GM18868 (cell line): ENCODE measurements at regions not wholly inside any gene's neighbourhood (a gene's known extent, or its start where the extent isn't known, plus 50 kb on each side); places are given as distances from the start of the nearest gene placed in this dataset.
"Not testable (repeated sequence)": the region's sequence is repeated elsewhere in the genome, so short reads cannot be mapped to it uniquely, and the experiment has no call there.

Experiments used
- ATAC-seq: cut with Tn5 transposase; IDR thresholded peaks from one replicate; pipeline ENCODE4 v1.9.1; 2021; ENCODE audit warnings: mild to moderate bottlenecking, moderate library complexity; ENCODE audit not compliant: unreplicated experiment

DNA sequence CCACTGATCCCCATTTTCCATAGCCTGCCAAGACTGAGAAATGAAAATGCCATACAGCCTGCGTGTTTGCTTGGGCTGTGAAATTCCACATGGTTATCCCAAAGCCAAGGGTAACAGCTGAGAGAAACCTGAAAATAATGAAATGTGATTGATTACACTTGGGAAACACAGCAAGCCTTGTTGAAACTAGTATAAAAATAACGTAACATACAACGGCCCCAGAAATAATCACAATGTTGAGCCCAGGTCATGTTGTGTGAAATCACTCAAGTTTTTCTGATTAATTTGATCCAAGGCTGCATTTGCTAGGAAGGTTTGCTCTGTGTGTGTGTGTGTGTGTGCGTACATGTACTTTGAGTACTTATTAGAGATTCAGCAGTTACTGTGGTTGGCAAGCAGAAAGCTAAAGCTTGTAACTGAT, 269.0 kb downstream of the OXSM start:
- ATAC-seq = no peak

- ATAC-seq = no peak
These were observed 272.1 kb downstream of the OXSM start for GRCh38 chr3:26061947-26062346.

DNA sequence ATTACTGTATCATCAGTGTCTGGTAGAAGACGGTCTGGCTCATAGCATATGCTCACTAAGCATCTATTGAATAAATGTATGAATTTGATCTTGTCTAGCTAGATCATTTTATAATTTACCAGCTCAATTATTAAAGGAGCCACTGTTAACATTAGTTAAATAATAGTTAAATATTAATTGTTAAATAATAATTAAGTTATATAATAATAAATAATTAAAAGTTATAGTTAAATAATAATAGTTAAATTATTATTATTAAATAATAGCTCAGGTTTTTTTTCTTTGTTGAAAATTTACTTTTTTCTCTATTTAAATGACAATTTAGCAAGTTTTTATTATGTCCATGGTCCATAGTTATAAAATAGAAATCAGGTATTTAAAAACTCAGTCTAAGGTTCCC, 274.4 kb downstream of the OXSM start:
- no peak for ATAC-seq

GRCh38 chr3:26068890-26069289, 279.0 kb downstream of the OXSM start:
- ATAC-seq = no peak

DNA sequence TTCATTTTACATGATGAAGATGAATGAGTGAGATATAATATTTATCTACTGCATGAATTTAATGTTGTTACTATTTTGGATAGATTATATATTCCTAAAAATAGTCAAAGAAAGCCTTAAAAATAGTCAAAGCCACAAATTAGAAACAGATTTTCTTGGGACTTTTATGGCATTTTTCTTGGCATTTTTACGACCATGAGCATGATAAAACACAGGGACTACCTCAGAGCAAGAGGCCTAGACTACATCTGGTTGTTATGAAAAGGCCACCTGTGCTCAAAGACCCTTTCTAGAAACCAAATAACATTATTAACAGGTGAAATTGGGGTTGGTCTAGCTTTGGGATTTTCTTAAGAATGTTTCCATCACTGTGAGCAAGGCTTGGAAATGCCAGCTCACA, 281.0 kb downstream of the OXSM start:
- no peak for ATAC-seq

GRCh38 chr3:26074080-26074479, 284.2 kb downstream of the OXSM start:
- no peak for ATAC-seq

DNA sequence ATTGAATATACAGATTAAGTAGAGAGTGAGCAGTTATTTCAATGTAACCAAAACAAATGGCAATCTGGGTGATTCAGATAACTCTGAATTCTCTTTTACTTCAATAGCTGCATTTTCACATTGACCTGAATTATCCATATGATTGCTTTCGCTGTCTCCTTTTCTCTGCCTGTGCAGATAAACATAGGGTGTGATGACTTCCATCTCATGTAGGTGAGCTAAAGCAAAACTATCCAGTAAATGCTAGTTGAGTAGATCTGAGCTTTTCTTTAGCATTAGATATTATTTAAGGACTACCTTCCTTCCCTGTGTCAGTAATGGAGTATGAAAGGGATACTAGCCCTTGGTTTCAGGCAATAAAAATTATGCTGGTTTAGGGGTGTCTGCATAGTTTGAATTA, 288.6 kb downstream of the OXSM start:
- no peak for ATAC-seq

DNA sequence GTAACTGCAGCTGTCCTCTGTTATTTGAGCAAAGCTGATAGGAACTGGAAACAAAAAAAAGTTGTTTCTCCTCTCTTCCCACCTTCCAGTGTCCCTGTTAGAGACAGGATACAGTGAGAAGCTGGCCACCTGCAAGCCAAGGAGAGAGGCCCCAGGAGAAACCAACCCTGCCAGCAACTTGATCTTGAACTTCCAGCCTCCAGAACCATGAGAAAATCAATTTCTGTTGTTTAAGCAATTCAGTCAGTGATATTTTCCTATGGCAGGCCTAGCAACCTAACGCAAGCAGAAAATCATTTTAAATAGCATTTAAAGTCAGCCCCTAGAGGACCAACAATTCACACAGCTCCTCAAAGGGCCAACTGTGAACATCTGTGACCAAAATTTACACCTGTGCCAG, 291.3 kb downstream of the OXSM start:
- no peak for ATAC-seq

GRCh38 chr3:26081806-26082205, 291.9 kb downstream of the OXSM start:
- no peak for ATAC-seq

DNA sequence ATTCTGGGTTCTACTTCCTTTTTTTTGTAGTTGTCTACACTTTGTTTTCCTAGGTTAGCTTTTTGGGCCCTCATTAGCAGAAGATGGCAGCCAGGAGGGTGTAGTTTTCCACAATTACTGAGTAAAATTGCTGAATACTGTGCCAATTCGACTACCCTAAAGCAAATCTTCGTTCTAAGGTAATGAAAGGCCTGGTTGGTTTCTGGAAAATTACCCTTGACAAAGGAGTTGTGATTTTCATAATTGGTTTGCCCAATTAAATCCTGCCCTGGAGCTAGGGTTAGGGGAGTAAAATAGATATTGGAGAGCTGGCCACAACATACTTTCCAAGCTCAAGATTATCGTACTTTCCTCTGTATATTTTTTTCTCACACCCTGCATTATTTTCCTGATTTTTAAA, 293.0 kb downstream of the OXSM start:
- ATAC-seq = no peak

GRCh38 chr3:26084629-26085028, 294.7 kb downstream of the OXSM start:
- ATAC-seq = no peak

DNA sequence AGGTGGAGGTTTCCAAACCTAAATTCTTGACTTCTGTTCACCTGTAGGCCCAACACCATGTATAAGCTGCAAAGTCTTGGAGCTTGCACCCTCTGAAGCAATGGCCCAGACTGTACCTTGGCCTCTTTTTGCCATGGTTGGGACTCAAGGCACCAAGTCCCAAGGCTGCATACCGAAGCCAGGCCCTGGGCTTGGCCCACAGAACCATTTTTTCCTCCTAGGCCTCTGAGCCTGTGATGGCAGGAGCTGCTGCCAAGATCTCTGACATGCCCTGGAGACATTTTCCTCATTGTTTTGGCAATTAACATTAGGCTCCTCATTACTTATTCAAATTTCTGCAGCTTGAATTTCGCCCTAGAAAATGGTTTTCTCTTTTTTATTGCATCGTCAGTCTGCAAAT, 297.9 kb downstream of the OXSM start:
- no peak for ATAC-seq

DNA sequence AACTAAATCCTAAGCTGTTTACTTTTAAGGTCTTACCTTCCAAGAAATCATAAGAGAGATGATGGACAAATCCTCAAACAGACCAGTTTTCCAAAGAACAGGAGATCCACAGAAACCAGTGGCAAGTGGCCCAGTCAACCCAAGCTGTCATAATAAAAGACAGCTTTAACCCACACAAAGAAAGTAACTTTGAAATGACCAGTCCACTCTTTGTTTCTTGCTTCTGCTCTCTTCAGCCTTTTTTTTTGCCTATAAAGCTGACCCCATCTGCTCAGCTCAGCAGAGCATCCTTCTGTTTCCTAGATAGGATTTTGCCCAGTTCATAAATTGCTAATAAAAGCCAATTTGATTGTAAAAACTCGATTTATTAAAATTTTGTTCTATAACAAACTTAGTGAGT, 299.4 kb downstream of the OXSM start:
- ATAC-seq = no peak

- ATAC-seq = no peak
These were observed 300.7 kb downstream of the OXSM start for GRCh38 chr3:26090589-26090988.

DNA sequence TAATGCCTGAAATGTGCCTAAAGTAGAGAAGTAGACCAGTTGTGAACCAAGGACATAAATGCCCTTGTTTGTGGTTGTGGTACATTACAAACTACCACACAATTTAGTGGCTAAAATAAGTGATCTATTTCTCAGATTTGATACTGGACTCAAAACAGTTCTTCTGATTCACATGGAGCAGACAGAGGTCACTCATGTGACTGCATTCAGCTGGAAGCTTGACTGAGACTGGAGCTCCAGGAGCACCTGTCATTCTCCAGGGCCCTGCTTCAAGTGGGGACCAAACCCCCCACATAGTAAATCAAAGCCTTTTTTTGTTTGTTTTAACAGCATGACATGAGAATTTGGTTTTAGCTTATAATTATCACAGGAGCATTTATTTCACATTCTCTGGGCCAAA, 301.2 kb downstream of the OXSM start:
- no peak for ATAC-seq

DNA sequence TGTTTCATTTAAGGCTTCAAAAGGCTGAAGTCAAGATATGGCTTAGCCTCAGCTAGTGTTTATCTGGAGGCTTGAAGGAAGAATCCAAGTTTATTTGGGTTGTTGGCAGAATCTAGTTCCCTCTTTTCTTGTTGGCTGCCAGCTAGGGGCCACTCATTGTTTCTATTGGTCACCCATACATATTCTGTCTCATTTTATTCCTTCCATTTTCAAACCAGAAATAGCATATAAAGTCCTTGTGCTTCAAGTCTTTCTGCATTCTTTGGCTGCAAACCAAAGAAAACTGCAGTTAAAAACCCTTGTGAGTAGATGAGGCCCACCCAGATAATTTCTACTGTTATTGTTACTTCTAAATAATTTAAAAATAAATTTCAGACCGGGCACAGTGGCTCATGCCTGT, 301.7 kb downstream of the OXSM start:
- no peak for ATAC-seq

DNA sequence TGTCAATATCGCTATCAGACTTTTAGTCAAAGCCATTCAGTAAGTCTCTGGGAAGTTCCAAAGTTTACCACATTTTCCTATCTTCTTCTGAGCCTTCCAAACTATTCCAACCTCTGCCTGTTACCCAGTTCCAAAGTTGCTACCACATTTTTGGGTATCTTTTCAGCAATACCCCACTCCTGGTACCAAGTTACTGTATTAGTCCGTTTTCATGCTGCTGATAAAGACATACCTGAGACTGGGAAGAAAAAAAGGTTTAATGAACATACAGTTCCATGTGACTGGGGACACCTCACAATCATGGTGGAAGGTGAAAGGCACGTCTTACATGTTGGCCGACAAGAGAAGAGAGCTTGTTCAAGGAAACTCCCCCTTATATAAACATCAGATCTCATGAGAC, 307.2 kb downstream of the OXSM start:
- not testable (repeated sequence) for ATAC-seq

GRCh38 chr3:26099692-26100091, 309.8 kb downstream of the OXSM start:
- ATAC-seq = no peak

- ATAC-seq = no peak
These were observed 310.3 kb downstream of the OXSM start for GRCh38 chr3:26100176-26100575.

DNA sequence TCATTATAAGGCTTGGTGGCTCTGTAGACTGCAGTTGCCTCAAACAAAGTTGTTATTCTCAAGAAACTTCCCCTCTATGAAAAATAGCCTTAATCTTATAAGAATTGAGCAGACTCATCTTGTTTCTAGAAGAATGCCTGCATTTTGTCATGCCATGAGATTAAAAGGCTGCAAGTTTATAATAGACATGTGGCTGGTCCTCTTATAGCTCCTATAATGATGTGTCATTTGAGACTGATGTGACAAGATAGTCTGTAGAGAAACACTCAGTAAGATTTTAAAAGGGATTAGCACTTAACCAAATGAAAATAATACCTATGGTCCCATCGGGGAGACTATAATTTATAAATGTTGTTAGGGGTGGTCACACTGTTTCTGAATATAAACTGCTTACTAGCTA, 312.5 kb downstream of the OXSM start:
- no peak for ATAC-seq

DNA sequence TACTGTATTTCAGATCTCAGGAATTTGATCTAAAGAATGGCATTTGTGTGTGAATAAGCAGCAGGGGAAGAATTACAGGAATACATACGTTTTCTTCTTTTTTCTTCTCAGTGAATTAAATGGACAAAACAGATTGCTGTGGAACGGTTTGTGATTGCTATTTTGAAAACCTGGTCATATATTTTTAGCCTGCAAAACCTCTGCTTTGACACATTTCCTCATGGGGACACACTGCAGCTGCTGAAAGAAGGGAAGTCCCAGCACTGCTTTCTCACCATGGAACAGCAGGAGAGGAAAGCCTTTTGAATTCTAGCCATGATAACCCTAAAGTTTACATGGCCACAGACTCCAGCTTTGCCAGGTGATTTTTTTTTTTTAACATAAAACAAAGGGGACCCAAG, 315.0 kb downstream of the OXSM start:
- peak; percentile 48 for ATAC-seq

- ATAC-seq = peak; percentile 11
These were observed 315.4 kb downstream of the OXSM start for GRCh38 chr3:26105261-26105660.

- no peak for ATAC-seq
These were observed 316.3 kb downstream of the OXSM start for GRCh38 chr3:26106228-26106627.
